GM23338 (cell line): ENCODE measurements at regions not wholly inside any gene's neighbourhood (a gene's known extent, or its start where the extent isn't known, plus 50 kb on each side); places are given as distances from the start of the nearest gene placed in this dataset.

Experiments
- ATAC-seq: fragments of 200-7000 bp; cut with Tn5 transposase; 3 replicates; pipeline ENCODE4 v1.9.1; 2020
- DNase-seq: peaks from one replicate; pipeline ENCODE4 v3.0.0-alpha.2; 2015; ENCODE audit warnings: low spot score
- H2AFZ ChIP-seq: fragments of 200-600 bp; sonication (generic); 2 replicates; pipeline ENCODE4 v1.8.0; 2016; ENCODE audit warnings: antibody characterized with exemption, mild to moderate bottlenecking, moderate library complexity
- H3F3A ChIP-seq: fragments of 200-600 bp; sonication (generic); replicated peaks from 2 replicates; pipeline ENCODE4 v1.8.0; 2017; ENCODE audit warnings: antibody characterized with exemption, mixed run types, low read depth
- H3K27ac ChIP-seq: fragments of 200-600 bp; sonication (generic); 2 replicates; pipeline ENCODE4 v1.6.1; 2016; ENCODE audit warnings: low read depth
- H3K27me3 ChIP-seq: fragments of 200-600 bp; sonication (generic); 2 replicates; pipeline ENCODE4 v1.8.0; 2016; ENCODE audit warnings: mild to moderate bottlenecking, mixed run types, moderate library complexity; ENCODE audit not compliant: insufficient read depth
- H3K36me3 ChIP-seq: fragments of 200-600 bp; sonication (generic); 2 replicates; pipeline ENCODE4 v1.8.0; 2016; ENCODE audit warnings: mild to moderate bottlenecking; ENCODE audit not compliant: insufficient read depth
- H3K4me1 ChIP-seq: fragments of 200-600 bp; sonication (generic); 2 replicates; pipeline ENCODE4 v1.8.0; 2016; ENCODE audit warnings: mild to moderate bottlenecking, moderate library complexity; ENCODE audit not compliant: insufficient read depth
- H3K4me2 ChIP-seq: fragments of 200-600 bp; sonication (generic); 2 replicates; pipeline ENCODE4 v1.7.1; 2017; ENCODE audit warnings: mixed run types
- H3K4me3 ChIP-seq: fragments of 200-600 bp; sonication (generic); 2 replicates; pipeline ENCODE4 v1.6.1; 2016; ENCODE audit warnings: mixed run types
- H3K79me2 ChIP-seq: fragments of 200-600 bp; sonication (generic); replicated peaks from 2 replicates; pipeline ENCODE4 v1.8.0; 2017; ENCODE audit warnings: mild to moderate bottlenecking; ENCODE audit not compliant: insufficient read depth
- H3K9me2 ChIP-seq: fragments of 200-600 bp; sonication (generic); 2 replicates; pipeline ENCODE4 v1.8.0; 2017; ENCODE audit not compliant: insufficient read depth
- H4K20me1 ChIP-seq: fragments of 200-600 bp; sonication (generic); replicated peaks from 2 replicates; pipeline ENCODE4 v1.8.0; 2017; ENCODE audit warnings: mild to moderate bottlenecking; ENCODE audit not compliant: insufficient read depth
- H3K27ac Mint-ChIP-seq: 2 replicates; pipeline ENCODE4 v1.8.0; 2020; ENCODE audit warnings: inconsistent platforms, mild to moderate bottlenecking, moderate library complexity, mixed read lengths
- H3K27me3 Mint-ChIP-seq: 3 replicates; pipeline ENCODE4 v1.8.0; 2022; ENCODE audit warnings: low read depth, mild to moderate bottlenecking, moderate library complexity, mixed read lengths, inconsistent platforms; ENCODE audit not compliant: insufficient read depth, poor library complexity
- H3K36me3 Mint-ChIP-seq: 3 replicates; pipeline ENCODE4 v1.8.0; 2021; ENCODE audit warnings: low read depth, mild to moderate bottlenecking, inconsistent platforms, moderate library complexity, mixed read lengths
- H3K4me1 Mint-ChIP-seq: 3 replicates; pipeline ENCODE4 v1.8.0; 2020; ENCODE audit warnings: mild to moderate bottlenecking, inconsistent platforms, mixed read lengths
- H3K4me3 Mint-ChIP-seq: 3 replicates; pipeline ENCODE4 v1.8.0; 2021; ENCODE audit warnings: moderate library complexity, mild to moderate bottlenecking, inconsistent platforms, mixed read lengths
- H3K9me3 Mint-ChIP-seq: 3 replicates; pipeline ENCODE4 v1.8.0; 2020; ENCODE audit warnings: moderate library complexity, mild to moderate bottlenecking, inconsistent platforms, mixed read lengths
- CREB1 ChIP-seq: fragments of 250-450 bp; sonication (Bioruptor Pico); IDR thresholded peaks from 2 replicates; pipeline ENCODE4 v1.5.0; 2020; ENCODE audit warnings: low read depth, mild to moderate bottlenecking, moderate library complexity
- CTCF ChIP-seq, 2 experiments: fragments of 200-600 bp in 1 of 2; sonication (generic) in 1 of 2; conservative IDR thresholded peaks; 2 replicates each; pipeline versions ENCODE4 v1.5.1 to v1.6.1; 2016 to 2017; ENCODE audit warnings: antibody characterized with exemption in 2 of 2, low read depth in 2 of 2, mild to moderate bottlenecking in 2 of 2, moderate library complexity in 1 of 2
- EZH2 ChIP-seq: fragments of 200-600 bp; sonication (generic); IDR thresholded peaks from one replicate; pipeline ENCODE4 v1.8.0; 2017; ENCODE audit warnings: antibody characterized with exemption, mild to moderate bottlenecking, low read depth; ENCODE audit not compliant: unreplicated experiment
- EZH2phosphoT487 ChIP-seq: fragments of 200-600 bp; sonication (generic); IDR thresholded peaks from one replicate; pipeline ENCODE4 v1.8.1; 2018; ENCODE audit warnings: antibody characterized with exemption; ENCODE audit not compliant: unreplicated experiment
- JUNB ChIP-seq: IDR thresholded peaks from one replicate; pipeline ENCODE4 v1.6.1; 2016; ENCODE audit warnings: antibody characterized with exemption; ENCODE audit not compliant: unreplicated experiment
- NANOG ChIP-seq: IDR thresholded peaks from 2 replicates; pipeline ENCODE4 v1.6.1; 2016; ENCODE audit warnings: antibody characterized with exemption, borderline replicate concordance
- POLR2AphosphoS5 ChIP-seq: IDR thresholded peaks from 2 replicates; pipeline ENCODE4 v1.6.1; 2016; ENCODE audit warnings: antibody characterized with exemption, low read depth
- STAT1 ChIP-seq: IDR thresholded peaks from one replicate; pipeline ENCODE4 v1.6.1; 2016; ENCODE audit warnings: antibody characterized with exemption; ENCODE audit not compliant: unreplicated experiment
- ZNF114 ChIP-seq: fragments of 250-450 bp; sonication (Bioruptor Pico); IDR thresholded peaks from 2 replicates; pipeline ENCODE4 v1.5.0; 2020; ENCODE audit warnings: mild to moderate bottlenecking, moderate library complexity
- ZNF331 ChIP-seq: fragments of 250-450 bp; sonication (Bioruptor Pico); IDR thresholded peaks from 2 replicates; pipeline ENCODE4 v1.5.0; 2020; ENCODE audit warnings: low read depth, mild to moderate bottlenecking, moderate library complexity
- ZNF462 ChIP-seq: fragments of 250-450 bp; sonication (Bioruptor Pico); IDR thresholded peaks from 2 replicates; pipeline ENCODE4 v1.5.0; 2020; ENCODE audit warnings: mild to moderate bottlenecking, moderate library complexity
- TF ChIP-seq, protein P1 (sequence below): IDR thresholded peaks from one replicate; pipeline ENCODE4 v1.6.1; 2018; ENCODE audit warnings: antibody characterized with exemption; ENCODE audit not compliant: unreplicated experiment
- TF ChIP-seq, protein P2 (sequence below): IDR thresholded peaks from 2 replicates; pipeline ENCODE4 v1.6.1; 2016; ENCODE audit warnings: antibody characterized with exemption

GRCh38 chr3:150256782-150257181 is 151.3 kb upstream of the TSC22D2 start:
- Histone ChIP-seq H2AFZ (no peak overlapping the region), H3K79me2 (no peaks in the 10 kb centered on the region), H3K4me3 (no peak overlapping the region), H3K4me2 (no peak overlapping the region), H4K20me1 (no peaks in the 10 kb centered on the region), H3K4me1 (no peaks in the 10 kb centered on the region), H3K27ac (no peak overlapping the region), H3K9me2 (no peaks in the 10 kb centered on the region), H3K27me3 (no peaks in the 10 kb centered on the region), H3K36me3 (no peaks in the 10 kb centered on the region), H3F3A (no peaks in the 10 kb centered on the region)
- DNase-seq (no peak), ATAC-seq (no peak)
- Mint-ChIP-seq H3K27ac (no peak overlapping the region), H3K4me3 (no peak overlapping the region), H3K36me3 (no peaks in the 10 kb centered on the region), H3K4me1 (peaks cover 10% of the 10 kb centered on the region), H3K27me3 (no peaks in the 10 kb centered on the region), H3K9me3 (no peaks in the 10 kb centered on the region; the same call in 2 of the 3 replicates)
- TF ChIP-seq, protein P1, sequence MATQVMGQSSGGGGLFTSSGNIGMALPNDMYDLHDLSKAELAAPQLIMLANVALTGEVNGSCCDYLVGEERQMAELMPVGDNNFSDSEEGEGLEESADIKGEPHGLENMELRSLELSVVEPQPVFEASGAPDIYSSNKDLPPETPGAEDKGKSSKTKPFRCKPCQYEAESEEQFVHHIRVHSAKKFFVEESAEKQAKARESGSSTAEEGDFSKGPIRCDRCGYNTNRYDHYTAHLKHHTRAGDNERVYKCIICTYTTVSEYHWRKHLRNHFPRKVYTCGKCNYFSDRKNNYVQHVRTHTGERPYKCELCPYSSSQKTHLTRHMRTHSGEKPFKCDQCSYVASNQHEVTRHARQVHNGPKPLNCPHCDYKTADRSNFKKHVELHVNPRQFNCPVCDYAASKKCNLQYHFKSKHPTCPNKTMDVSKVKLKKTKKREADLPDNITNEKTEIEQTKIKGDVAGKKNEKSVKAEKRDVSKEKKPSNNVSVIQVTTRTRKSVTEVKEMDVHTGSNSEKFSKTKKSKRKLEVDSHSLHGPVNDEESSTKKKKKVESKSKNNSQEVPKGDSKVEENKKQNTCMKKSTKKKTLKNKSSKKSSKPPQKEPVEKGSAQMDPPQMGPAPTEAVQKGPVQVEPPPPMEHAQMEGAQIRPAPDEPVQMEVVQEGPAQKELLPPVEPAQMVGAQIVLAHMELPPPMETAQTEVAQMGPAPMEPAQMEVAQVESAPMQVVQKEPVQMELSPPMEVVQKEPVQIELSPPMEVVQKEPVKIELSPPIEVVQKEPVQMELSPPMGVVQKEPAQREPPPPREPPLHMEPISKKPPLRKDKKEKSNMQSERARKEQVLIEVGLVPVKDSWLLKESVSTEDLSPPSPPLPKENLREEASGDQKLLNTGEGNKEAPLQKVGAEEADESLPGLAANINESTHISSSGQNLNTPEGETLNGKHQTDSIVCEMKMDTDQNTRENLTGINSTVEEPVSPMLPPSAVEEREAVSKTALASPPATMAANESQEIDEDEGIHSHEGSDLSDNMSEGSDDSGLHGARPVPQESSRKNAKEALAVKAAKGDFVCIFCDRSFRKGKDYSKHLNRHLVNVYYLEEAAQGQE: no peak
- TF ChIP-seq CREB1 (CRISPR knock-in tag) (no peak), ZNF114 (CRISPR knock-in tag) (no peak), POLR2AphosphoS5 (no peak), NANOG (no peak), EZH2phosphoT487 (no peak), CTCF (conservative IDR thresholded peaks at IDR 0.05; ENCODE audit: low read depth in 2 of 2) (no peak), ZNF462 (CRISPR knock-in tag) (no peak), ZNF331 (CRISPR knock-in tag) (no peak), STAT1 (no peak), JUNB (no peak), EZH2 (no peak)
- TF ChIP-seq, protein P2, sequence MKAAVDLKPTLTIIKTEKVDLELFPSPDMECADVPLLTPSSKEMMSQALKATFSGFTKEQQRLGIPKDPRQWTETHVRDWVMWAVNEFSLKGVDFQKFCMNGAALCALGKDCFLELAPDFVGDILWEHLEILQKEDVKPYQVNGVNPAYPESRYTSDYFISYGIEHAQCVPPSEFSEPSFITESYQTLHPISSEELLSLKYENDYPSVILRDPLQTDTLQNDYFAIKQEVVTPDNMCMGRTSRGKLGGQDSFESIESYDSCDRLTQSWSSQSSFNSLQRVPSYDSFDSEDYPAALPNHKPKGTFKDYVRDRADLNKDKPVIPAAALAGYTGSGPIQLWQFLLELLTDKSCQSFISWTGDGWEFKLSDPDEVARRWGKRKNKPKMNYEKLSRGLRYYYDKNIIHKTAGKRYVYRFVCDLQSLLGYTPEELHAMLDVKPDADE: no peak
